Ecto neural progenitor cell (in vitro differentiated cells): ENCODE measurements at regions not wholly inside any gene's neighbourhood (a gene's known extent, or its start where the extent isn't known, plus 50 kb on each side); places are given as distances from the start of the nearest gene placed in this dataset.
"Not testable (repeated sequence)": the region's sequence is repeated elsewhere in the genome, so short reads cannot be mapped to it uniquely, and the experiment has no call there.

Source experiments
- DNase-seq: peaks from one replicate; pipeline ENCODE4 v3.0.0-alpha.2; 2018; ENCODE audit warnings: low spot score

GRCh38 chr1:65063025-65063424, 85.0 kb upstream of the AK4 start:
- DNase-seq: no peak

- DNase-seq: no peak
These were observed 83.0 kb upstream of the AK4 start for GRCh38 chr1:65064981-65065380.

- DNase-seq: peak; percentile 63
These were observed 82.2 kb upstream of the AK4 start for GRCh38 chr1:65065524-65066418.

- peak; percentile 80 for DNase-seq
These were observed 81.6 kb upstream of the AK4 start for GRCh38 chr1:65066419-65066765.

DNA sequence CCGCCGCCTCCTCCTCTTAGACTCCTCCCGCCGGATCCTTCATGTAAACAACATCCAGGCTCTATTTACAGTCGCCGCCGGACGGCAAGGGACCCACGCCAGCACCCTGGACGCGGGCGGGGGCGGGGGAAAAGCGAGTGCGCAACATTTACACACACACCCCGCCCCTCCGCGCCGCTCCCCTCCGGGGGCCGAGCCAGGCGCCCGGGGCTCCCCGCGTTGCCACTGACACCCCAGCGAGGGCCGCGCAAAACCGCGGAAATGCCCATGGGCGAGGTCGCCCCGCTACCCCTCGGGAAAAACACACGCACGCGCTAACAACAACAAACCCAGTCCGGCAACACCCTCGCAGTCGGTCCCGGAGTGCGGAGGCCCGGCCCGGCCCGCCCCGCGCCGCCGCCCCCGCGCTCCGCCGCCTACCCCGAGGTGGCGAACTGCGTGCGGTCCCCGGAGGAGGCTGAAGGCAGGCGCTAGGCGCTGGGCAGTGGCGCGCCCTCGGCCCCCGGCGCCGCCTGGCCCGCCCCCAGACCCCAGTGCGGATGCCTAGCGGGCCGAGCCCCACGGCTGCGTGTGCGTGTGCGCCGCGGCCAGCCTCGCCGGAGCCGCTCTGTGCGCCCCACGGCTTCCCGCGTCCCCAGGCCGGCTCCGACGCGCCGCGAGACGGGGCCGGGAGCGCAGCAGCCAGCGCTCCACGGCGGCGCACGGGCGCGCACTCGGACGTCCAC, 81.1 kb upstream of the AK4 start:
- peak; percentile 79 for DNase-seq

DNA sequence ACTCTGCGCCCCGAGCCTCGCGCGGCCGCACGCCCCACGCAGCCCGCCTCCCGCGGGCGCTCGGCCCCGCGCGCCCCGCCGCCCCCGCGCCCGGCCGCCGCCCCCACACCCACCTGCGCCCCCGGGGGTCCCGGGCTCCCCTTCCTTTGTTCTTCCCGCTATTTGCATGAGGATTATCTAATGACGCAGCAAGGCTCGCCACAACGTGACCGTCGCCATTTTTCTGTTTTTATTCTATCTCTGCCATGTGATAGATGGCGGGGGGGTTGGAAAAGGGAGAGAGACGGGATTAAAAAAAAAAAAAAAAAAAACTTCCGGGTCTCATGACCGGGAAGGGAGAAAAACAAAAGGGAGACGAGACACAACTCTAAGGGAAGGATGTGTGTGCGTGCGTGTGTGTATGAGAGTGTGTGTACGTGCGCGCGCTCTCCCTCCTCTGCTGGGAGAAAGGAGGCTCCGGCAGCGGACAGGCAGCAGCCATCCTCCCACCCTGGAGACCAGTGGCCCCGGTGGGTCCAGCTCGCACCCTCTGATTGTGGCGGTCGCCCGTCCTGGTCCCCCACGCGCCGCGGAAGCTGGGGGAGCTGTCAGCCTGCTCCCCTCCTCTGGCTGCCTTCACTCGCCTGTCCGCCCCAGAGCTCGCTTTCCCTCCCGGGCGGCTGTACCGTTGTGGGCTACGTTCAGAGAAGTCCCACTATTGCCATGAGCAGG, 80.4 kb upstream of the AK4 start:
- DNase-seq: peak; percentile 77

- DNase-seq: no peak
These were observed 79.6 kb upstream of the AK4 start for GRCh38 chr1:65068202-65069010.

DNA sequence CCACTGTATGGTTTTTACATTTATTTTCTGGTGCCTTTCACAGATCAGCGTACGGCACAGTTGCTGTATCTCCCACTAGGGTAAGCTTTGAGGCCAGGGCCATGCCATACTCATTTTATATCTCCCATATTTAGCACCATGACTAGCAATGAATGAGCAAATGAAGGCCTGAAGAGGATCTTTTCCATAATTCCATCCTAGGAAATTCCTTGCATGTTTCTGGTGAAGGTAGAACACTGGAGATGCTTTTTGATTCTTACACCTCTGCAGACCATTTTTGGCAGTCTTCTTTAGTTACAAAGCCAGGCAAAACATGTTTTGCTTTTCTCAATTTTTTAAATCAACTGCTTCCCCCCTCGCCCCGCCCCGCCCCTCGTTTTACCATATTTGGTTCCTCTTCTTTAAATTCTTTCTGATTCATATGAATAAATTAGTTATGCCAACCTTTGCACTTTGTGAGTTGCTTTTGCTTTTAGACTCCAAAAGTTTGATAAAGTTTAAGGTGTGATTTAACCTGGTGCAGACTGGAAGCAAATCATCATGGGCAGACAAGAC, 78.9 kb upstream of the AK4 start:
- no peak for DNase-seq

DNA sequence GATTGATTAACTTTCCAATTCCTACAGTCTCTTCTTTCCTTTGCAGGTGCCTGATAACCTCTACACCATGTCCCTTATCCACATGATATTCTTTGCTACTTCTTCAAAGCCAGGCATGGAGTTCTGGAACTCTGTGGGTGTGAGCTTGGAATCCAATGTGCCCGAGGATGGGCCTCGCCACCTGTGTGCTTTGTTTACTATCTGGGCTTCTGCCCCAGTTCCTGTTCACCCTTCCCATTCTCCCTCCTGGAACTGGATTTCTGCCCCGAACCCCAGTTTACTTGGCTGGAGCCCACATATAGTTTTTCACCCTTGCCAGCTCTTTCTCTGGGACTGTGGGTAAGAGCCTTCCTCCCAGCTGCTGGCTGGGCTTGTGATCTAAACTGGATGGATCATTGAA, 75.2 kb upstream of the AK4 start:
- DNase-seq: no peak

DNA sequence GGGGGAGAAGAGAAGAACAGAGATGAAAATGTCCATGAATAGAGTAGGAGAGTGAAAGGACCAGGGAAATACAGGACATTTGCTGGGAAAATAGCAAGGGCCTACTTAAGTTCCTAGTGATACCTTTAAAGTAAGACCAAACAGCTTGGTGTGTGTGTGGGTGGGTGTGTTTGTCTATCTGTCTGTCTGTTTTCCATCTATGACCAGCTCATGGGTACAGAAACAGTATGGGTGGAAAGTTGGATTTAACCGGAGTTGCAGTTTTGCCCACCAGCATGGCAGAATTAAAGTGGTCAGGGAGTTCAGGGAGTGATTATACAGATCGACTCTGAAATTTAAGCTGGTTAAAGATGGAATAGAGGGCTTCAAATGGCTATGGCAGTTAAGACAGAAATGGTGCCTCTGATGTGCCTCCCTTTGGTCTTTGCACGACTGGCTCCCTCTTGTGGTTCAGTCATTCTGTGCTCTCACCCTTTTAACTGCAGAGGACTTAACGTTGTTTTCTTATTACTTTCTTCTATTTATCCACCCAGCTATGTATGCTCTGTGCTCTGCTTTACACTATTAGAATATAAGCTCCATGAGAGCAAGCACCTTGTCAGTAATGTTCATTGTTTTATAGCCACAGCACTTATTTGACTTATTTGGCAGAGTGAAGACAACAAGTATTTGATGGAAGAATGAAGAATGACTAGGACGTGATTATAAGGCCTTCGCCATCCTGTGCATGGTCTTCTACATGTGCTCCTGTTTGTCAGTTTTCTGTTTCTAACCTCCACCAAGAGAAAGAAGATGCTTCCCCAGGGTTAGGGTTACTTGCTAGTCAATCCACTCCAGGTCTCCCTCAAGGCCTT, 72.7 kb upstream of the AK4 start:
- DNase-seq: peak; percentile 56

DNA sequence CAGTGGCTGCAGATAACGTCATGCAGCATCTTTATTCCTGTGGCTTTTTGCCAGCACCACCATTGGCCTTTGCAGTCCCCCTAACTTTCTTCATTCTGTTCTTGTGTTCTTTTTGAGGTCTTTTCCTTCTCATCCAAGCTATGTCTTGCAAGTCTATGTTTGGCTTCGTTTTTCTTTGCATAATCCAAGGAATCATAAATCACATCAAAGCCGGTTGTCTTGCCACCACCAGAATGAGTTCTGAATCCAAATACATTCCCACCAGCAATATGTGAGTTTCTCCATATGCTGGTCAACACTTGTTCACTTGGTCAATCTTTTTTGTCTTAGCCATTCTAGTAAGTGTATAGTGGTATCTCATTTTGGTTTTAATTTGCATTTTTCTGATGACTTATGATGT, 70.6 kb upstream of the AK4 start:
- no peak for DNase-seq

GRCh38 chr1:65079941-65080340, 68.1 kb upstream of the AK4 start:
- DNase-seq: no peak

- DNase-seq: no peak
These were observed 65.5 kb upstream of the AK4 start for GRCh38 chr1:65082346-65083040.

DNA sequence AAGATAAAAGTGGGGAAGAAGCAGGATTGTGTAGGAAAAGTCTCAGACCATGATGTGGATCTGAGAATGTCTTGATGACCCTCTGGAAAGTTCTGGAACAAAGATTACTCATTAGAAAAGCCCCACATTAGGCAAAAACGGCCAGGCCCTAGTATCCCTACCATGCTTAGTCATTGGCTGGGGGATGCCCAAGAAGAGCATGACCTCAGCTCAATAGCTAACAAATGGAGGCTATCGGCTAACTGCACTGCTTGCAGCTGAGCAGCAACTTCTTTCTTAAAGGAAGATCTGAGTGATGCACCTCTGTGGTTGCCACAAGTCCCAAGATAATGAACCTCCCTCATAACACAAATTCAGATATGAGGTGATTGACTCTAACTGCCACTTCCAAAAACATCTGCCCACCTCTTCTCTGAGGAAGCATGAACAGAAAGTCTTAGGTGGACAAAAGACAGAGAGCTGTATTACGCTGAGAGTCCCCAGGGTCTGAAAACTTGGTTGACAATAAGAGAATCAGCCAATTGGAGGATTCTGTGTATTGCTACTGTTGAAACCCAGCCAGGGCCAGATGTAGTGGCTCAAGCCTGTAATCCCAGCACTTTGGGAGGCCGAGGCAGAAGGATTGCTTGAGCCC, 64.6 kb upstream of the AK4 start:
- no peak for DNase-seq

DNA sequence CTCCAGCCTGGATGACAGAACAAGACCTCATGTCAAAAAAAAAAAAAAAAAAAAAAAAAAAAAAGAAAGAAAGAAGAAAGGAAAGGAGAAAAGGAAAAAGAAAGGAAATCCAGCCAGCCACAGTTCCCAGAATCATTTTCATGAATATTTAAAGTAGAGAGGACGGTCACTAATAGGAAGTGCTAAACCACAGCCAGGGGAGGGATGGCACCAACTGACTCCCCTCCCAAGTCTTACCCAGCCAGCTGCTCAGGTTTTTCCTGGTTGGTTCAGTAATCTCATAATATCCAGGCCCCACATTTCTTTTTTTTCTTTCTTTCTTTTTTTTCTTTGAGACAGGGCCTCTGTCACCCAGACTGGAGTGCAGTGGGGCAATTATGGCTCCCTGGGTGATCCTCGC, 63.9 kb upstream of the AK4 start:
- DNase-seq: no peak

- DNase-seq: not testable (repeated sequence)
These were observed 60.5 kb upstream of the AK4 start for GRCh38 chr1:65087519-65087918.

GRCh38 chr1:65090406-65090805, 57.6 kb upstream of the AK4 start:
- no peak for DNase-seq

GRCh38 chr1:65092691-65093090, 55.3 kb upstream of the AK4 start:
- no peak for DNase-seq

GRCh38 chr1:65097076-65097475, 50.9 kb upstream of the AK4 start:
- DNase-seq: no peak
